ENCODE measurements at regions not wholly inside any gene's neighbourhood (a gene's known extent, or its start where the extent isn't known, plus 50 kb on each side); places are given as distances from the start of the nearest gene placed in this dataset.

DNA sequence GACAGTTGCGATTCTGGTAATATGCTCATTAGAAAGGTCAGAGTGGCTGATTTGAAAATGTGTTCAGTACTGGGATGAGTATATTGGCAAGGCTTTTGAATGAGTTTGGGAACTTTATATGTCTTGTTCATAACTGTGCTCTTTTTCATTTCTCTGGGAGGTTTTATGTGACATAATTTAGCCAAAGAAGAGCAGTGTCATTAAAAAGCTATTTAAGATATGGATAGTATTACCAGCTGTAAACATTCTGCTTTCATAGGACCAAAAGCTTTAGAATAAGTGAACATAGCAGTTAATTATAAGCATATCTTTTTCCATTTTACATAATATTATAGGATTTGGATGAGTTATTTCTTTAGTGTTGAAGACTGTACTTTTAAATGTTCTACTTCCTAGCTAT lies 260.4 kb downstream of the TTC6 start:
- Histone ChIP-seq H3K4me3 (ENCODE audit: low read depth in 2 of 2, low read length in 2 of 2) (no peak overlapping the region), H3K27me3 (ENCODE audit: control insufficient read depth, insufficient read depth, low read length) (no peaks in the 10 kb centered on the region), H3K9me3 (ENCODE audit: control insufficient read depth, insufficient read depth, low read depth, low read length) (no peaks in the 10 kb centered on the region), H3K36me3 (ENCODE audit: control insufficient read depth, insufficient read depth, low read length) (no peaks in the 10 kb centered on the region), H3K4me1 (ENCODE audit: control insufficient read depth, insufficient read depth, low read length) (no peaks in the 10 kb centered on the region), H3K27ac (ENCODE audit: low read length) (no peak overlapping the region)
- ATAC-seq (no peak), DNase-seq (ENCODE audit: low read depth, low spot score) (no peak)
- POLR2A ChIA-PET = no interaction called here
- CTCF ChIA-PET = interaction anchor here (0.5 kb wide), 1 partner anchor 617 kb away, joined by 11 read pairs; no protein-coding TSS in a partner anchor
- no TSS peak for BruUV-seq (replicated peaks)
- intact Hi-C loops (cut with micrococcal nuclease; ENCODE audit: unreplicated experiment) = no loop called here
- in situ Hi-C loops (cut with HindIII; ENCODE audit: low pct_unique_long_range_greater_than_20kb, low sequenced_read_pairs) = no loop called here
- no peak for TF ChIP-seq SIN3A (IDR thresholded peaks at IDR 0.05; ENCODE audit: borderline replicate concordance, insufficient read depth, low read depth, low read length)
- TF ChIP-seq TCF7L2 (IDR thresholded peaks at IDR 0.05; ENCODE audit: low read depth, low read length) = no peak
- TF ChIP-seq, protein P1, sequence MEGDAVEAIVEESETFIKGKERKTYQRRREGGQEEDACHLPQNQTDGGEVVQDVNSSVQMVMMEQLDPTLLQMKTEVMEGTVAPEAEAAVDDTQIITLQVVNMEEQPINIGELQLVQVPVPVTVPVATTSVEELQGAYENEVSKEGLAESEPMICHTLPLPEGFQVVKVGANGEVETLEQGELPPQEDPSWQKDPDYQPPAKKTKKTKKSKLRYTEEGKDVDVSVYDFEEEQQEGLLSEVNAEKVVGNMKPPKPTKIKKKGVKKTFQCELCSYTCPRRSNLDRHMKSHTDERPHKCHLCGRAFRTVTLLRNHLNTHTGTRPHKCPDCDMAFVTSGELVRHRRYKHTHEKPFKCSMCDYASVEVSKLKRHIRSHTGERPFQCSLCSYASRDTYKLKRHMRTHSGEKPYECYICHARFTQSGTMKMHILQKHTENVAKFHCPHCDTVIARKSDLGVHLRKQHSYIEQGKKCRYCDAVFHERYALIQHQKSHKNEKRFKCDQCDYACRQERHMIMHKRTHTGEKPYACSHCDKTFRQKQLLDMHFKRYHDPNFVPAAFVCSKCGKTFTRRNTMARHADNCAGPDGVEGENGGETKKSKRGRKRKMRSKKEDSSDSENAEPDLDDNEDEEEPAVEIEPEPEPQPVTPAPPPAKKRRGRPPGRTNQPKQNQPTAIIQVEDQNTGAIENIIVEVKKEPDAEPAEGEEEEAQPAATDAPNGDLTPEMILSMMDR (IDR thresholded peaks at IDR 0.05) = no peak
- no peak for TF ChIP-seq POLR2AphosphoS5 (IDR thresholded peaks at IDR 0.05; ENCODE audit: low read depth, low read length)
- TF ChIP-seq, protein P2, sequence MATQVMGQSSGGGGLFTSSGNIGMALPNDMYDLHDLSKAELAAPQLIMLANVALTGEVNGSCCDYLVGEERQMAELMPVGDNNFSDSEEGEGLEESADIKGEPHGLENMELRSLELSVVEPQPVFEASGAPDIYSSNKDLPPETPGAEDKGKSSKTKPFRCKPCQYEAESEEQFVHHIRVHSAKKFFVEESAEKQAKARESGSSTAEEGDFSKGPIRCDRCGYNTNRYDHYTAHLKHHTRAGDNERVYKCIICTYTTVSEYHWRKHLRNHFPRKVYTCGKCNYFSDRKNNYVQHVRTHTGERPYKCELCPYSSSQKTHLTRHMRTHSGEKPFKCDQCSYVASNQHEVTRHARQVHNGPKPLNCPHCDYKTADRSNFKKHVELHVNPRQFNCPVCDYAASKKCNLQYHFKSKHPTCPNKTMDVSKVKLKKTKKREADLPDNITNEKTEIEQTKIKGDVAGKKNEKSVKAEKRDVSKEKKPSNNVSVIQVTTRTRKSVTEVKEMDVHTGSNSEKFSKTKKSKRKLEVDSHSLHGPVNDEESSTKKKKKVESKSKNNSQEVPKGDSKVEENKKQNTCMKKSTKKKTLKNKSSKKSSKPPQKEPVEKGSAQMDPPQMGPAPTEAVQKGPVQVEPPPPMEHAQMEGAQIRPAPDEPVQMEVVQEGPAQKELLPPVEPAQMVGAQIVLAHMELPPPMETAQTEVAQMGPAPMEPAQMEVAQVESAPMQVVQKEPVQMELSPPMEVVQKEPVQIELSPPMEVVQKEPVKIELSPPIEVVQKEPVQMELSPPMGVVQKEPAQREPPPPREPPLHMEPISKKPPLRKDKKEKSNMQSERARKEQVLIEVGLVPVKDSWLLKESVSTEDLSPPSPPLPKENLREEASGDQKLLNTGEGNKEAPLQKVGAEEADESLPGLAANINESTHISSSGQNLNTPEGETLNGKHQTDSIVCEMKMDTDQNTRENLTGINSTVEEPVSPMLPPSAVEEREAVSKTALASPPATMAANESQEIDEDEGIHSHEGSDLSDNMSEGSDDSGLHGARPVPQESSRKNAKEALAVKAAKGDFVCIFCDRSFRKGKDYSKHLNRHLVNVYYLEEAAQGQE (IDR thresholded peaks at IDR 0.05; ENCODE audit: insufficient read depth in 1 of 2, low read depth in 2 of 2, low read length in 1 of 2) = no peak

DNA sequence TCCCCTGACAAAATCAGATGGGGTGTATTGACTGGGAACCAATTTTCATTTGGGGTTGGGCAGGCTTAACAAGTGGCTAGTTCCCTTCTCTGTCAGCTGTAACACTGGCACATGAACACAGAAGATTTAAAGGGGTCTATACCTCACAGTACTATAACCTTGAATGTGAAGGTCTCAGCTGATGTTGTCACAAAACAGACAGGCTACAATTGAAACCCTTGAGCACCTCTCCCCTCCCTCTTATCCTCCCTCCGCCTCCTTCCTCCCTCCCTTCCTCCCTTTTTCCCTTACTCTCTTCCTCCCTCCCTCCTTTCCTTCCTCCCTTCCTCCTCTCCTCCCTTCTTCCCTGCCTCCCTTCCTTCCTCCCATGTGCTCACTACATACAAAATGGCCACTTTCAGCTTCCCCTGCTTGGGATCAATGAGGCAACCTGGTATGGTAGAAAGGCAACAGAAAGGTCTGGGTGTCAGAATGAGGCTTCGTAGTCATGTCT lies 262.4 kb downstream of the TTC6 start:
- Histone ChIP-seq H3K27ac (ENCODE audit: low read length) (no peak overlapping the region), H3K27me3 (ENCODE audit: control insufficient read depth, insufficient read depth, low read length) (no peaks in the 10 kb centered on the region), H3K36me3 (ENCODE audit: control insufficient read depth, insufficient read depth, low read length) (no peaks in the 10 kb centered on the region), H3K9me3 (ENCODE audit: control insufficient read depth, insufficient read depth, low read depth, low read length) (no peaks in the 10 kb centered on the region), H3K4me1 (ENCODE audit: control insufficient read depth, insufficient read depth, low read length) (no peaks in the 10 kb centered on the region), H3K4me3 (ENCODE audit: low read depth in 2 of 2, low read length in 2 of 2) (no peak overlapping the region)
- ChIA-PET CTCF (no interaction called here), POLR2A (no interaction called here)
- in situ Hi-C loops (cut with HindIII; ENCODE audit: low pct_unique_long_range_greater_than_20kb, low sequenced_read_pairs) = no loop called here
- intact Hi-C loops (cut with micrococcal nuclease; ENCODE audit: unreplicated experiment) = no loop called here
- TF ChIP-seq TCF7L2 (IDR thresholded peaks at IDR 0.05; ENCODE audit: low read depth, low read length) (no peak), POLR2AphosphoS5 (IDR thresholded peaks at IDR 0.05; ENCODE audit: low read depth, low read length) (no peak), SIN3A (IDR thresholded peaks at IDR 0.05; ENCODE audit: borderline replicate concordance, insufficient read depth, low read depth, low read length) (no peak)
- TF ChIP-seq, protein P1 (IDR thresholded peaks at IDR 0.05) = no peak
- TF ChIP-seq, protein P2 (IDR thresholded peaks at IDR 0.05; ENCODE audit: insufficient read depth in 1 of 2, low read depth in 2 of 2, low read length in 1 of 2) = no peak
- no peak for DNase-seq (ENCODE audit: low read depth, low spot score)
- ATAC-seq = no peak
- BruUV-seq (replicated peaks) = no TSS peak
